ENCODE measurements at regions not wholly inside any gene's neighbourhood (a gene's known extent, or its start where the extent isn't known, plus 50 kb on each side); places are given as distances from the start of the nearest gene placed in this dataset.

GRCh38 chr7:18154726-18155125 lies 127.1 kb upstream of the PRPS1L1 start:
- H3K79me2 ChIP-seq (ENCODE audit: low read length), result no peaks in the 10 kb centered on the region
- H3K27ac ChIP-seq (ENCODE audit: low read length), result no peak overlapping the region
- no peaks in the 10 kb centered on the region for H3K9me2 ChIP-seq (replicated peaks; ENCODE audit: low read length)
- H4K20me1 ChIP-seq (ENCODE audit: low read length), result no peaks in the 10 kb centered on the region
- H3K9ac ChIP-seq (ENCODE audit: low read length), result no peak overlapping the region
- H3K9me3 ChIP-seq (ENCODE audit: low read length), result no peaks in the 10 kb centered on the region
- H3K4me1 ChIP-seq (ENCODE audit: insufficient read depth, low read length), result peaks cover 6% of the 10 kb centered on the region
- no peak for DNase-seq
- no peak for TF ChIP-seq EZH2phosphoT487 (IDR thresholded peaks at IDR 0.05; ENCODE audit: borderline replicate concordance, low read length)
- TF ChIP-seq CTCF (conservative IDR thresholded peaks at IDR 0.05; ENCODE audit: low read depth, low read length), result no peak
- TF ChIP-seq EZH2 (IDR thresholded peaks at IDR 0.05; ENCODE audit: low read length, unreplicated experiment), result no peak
- H3K27me3 ChIP-seq (ENCODE audit: low read length), result no peaks in the 10 kb centered on the region
- H3K4me3 ChIP-seq (ENCODE audit: low read length), result no peak overlapping the region
- CTCF ChIA-PET, result no interaction called here
- BruUV-seq (replicated peaks), result no TSS peak
- no peak overlapping the region for H2AFZ ChIP-seq (ENCODE audit: low read length)
- ATAC-seq, result no peak
- H3K36me3 ChIP-seq (ENCODE audit: low read depth, low read length), result no peaks in the 10 kb centered on the region
- intact Hi-C loops (cut with micrococcal nuclease), result no loop called here
- POLR2A ChIA-PET (ENCODE audit: unreplicated experiment), result no interaction called here
- H3F3A ChIP-seq (ENCODE audit: low read length, unreplicated experiment), result no peaks in the 10 kb centered on the region
- no peak overlapping the region for H3K4me2 ChIP-seq (ENCODE audit: low read length)

GRCh38 chr7:18157233-18157632 lies 129.6 kb upstream of the PRPS1L1 start:
- Histone ChIP-seq H4K20me1 (ENCODE audit: low read length) (no peaks in the 10 kb centered on the region), H2AFZ (ENCODE audit: low read length) (no peak overlapping the region), H3K36me3 (ENCODE audit: low read depth, low read length) (no peaks in the 10 kb centered on the region), H3K4me1 (ENCODE audit: insufficient read depth, low read length) (peaks cover 6% of the 10 kb centered on the region), H3K9ac (ENCODE audit: low read length) (no peak overlapping the region), H3K9me2 (replicated peaks; ENCODE audit: low read length) (no peaks in the 10 kb centered on the region), H3K4me2 (ENCODE audit: low read length) (no peak overlapping the region), H3K79me2 (ENCODE audit: low read length) (no peaks in the 10 kb centered on the region), H3F3A (ENCODE audit: low read length, unreplicated experiment) (no peaks in the 10 kb centered on the region), H3K4me3 (ENCODE audit: low read length) (no peak overlapping the region), H3K9me3 (ENCODE audit: low read length) (no peaks in the 10 kb centered on the region), H3K27ac (ENCODE audit: low read length) (no peak overlapping the region), H3K27me3 (ENCODE audit: low read length) (no peaks in the 10 kb centered on the region)
- ChIA-PET POLR2A (ENCODE audit: unreplicated experiment) (no interaction called here), CTCF (no interaction called here)
- TF ChIP-seq EZH2phosphoT487 (IDR thresholded peaks at IDR 0.05; ENCODE audit: borderline replicate concordance, low read length) (no peak), EZH2 (IDR thresholded peaks at IDR 0.05; ENCODE audit: low read length, unreplicated experiment) (no peak), CTCF (conservative IDR thresholded peaks at IDR 0.05; ENCODE audit: low read depth, low read length) (no peak)
- ATAC-seq (peak; percentile 71), DNase-seq (peak; percentile 41)
- BruUV-seq (replicated peaks), result no TSS peak
- intact Hi-C loops (cut with micrococcal nuclease), result no loop called here

GRCh38 chr7:18162657-18163056 lies 135.0 kb upstream of the PRPS1L1 start:
- H3K79me2 ChIP-seq (ENCODE audit: low read length), result no peaks in the 10 kb centered on the region
- no TSS peak for BruUV-seq (replicated peaks)
- ChIA-PET POLR2A (ENCODE audit: unreplicated experiment) (no interaction called here), CTCF (no interaction called here)
- H3K9ac ChIP-seq (ENCODE audit: low read length), result no peak overlapping the region
- H3K27me3 ChIP-seq (ENCODE audit: low read length), result no peaks in the 10 kb centered on the region
- intact Hi-C loops (cut with micrococcal nuclease), result no loop called here
- H3K27ac ChIP-seq (ENCODE audit: low read length), result no peak overlapping the region
- peaks cover 7% of the 10 kb centered on the region; the same call in 1 of the 2 replicates for H3K4me1 ChIP-seq (ENCODE audit: insufficient read depth, low read length)
- no peaks in the 10 kb centered on the region for H3F3A ChIP-seq (ENCODE audit: low read length, unreplicated experiment)
- H4K20me1 ChIP-seq (ENCODE audit: low read length), result no peaks in the 10 kb centered on the region
- H3K4me3 ChIP-seq (ENCODE audit: low read length), result no peak overlapping the region
- DNase-seq, result no peak
- H3K36me3 ChIP-seq (ENCODE audit: low read depth, low read length), result no peaks in the 10 kb centered on the region
- no peaks in the 10 kb centered on the region for H3K9me3 ChIP-seq (ENCODE audit: low read length)
- H2AFZ ChIP-seq (ENCODE audit: low read length), result no peak overlapping the region
- TF ChIP-seq CTCF (conservative IDR thresholded peaks at IDR 0.05; ENCODE audit: low read depth, low read length), result no peak
- TF ChIP-seq EZH2phosphoT487 (IDR thresholded peaks at IDR 0.05; ENCODE audit: borderline replicate concordance, low read length), result no peak
- no peak for TF ChIP-seq EZH2 (IDR thresholded peaks at IDR 0.05; ENCODE audit: low read length, unreplicated experiment)
- ATAC-seq, result no peak
- H3K9me2 ChIP-seq (replicated peaks; ENCODE audit: low read length), result no peaks in the 10 kb centered on the region
- no peak overlapping the region for H3K4me2 ChIP-seq (ENCODE audit: low read length)
